HG03095 (cell line): ENCODE measurements at regions not wholly inside any gene's neighbourhood (a gene's known extent, or its start where the extent isn't known, plus 50 kb on each side); places are given as distances from the start of the nearest gene placed in this dataset.
"Not testable (repeated sequence)": the region's sequence is repeated elsewhere in the genome, so short reads cannot be mapped to it uniquely, and the experiment has no call there.

ENCODE experiments used
- ATAC-seq: cut with Tn5 transposase; IDR thresholded peaks from one replicate; pipeline ENCODE4 v1.9.1; 2021; ENCODE audit warnings: moderate library complexity; ENCODE audit not compliant: unreplicated experiment

DNA sequence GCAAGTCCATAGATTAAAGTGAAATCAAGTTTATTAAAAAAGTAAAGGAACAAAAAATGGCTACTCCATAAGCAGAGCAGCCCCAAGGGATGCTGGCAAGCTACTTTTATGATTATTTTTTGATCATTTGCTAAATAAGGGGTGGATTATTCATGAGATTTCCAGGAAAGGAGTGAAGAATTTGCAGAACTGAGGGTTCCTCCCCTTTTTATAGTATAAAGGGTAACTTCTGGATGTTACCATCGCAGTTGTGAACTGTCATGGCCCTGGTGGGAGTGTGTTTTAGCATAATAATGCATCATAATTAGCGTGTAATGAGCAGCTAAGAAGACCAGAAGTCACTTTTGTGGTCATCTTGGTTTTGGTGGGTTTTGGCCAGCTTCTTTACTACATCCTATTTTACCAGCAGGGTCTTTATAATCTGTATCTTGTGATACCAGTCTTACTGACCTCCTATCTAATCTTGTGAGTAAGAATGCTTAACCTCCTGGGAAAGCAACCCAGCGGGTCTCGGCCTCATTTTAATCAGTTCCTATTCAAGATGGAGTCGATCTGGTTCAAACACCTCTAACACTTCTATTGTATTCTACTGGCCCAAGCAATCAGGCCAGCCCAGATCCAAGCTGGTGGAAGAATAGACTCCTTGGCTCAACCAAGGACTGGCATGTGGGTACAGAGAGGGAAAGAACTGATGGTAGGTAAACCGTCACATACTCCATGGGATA, 87.9 kb upstream of the NPSR1 start:
- ATAC-seq = no peak

DNA sequence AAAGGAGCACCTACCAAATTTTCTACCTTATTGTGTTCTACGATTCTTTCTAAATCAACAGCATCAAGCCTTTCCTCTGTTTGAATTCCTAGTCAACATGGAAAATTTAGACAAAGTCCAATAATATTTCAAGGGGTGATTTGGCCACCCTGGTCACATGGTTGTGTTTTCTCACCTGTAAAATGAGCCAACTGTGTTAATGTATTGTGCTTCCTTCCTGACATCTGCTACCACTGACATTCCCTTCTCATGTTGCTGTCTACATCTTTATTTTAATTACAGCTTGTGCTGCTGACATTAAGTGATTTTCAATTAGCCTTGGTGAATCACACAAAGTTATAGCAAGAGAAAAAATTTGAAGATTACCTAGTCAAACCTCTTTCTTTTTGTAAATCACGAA, 83.0 kb upstream of the NPSR1 start:
- no peak for ATAC-seq

GRCh38 chr7:34577934-34578333, 80.1 kb upstream of the NPSR1 start:
- ATAC-seq = not testable (repeated sequence)

DNA sequence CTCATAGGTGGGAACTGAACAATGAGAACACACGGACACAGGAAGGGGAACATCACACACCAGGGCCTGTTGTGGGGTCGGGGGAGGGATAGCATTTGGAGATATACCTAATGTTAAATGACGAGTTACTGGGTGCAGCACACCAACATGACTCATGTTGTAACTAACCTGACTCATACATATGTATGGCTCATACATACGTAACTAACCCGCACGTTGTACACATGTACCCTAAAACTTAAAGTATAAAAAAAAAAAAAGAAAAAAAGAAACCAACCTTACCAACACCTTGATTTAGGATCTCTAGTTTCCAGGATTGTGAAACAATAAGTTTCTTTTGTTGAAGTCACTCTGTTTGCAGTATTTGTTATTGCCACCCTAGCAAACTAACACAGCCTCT, 76.3 kb upstream of the NPSR1 start:
- ATAC-seq = not testable (repeated sequence)

GRCh38 chr7:34584526-34584925, 73.5 kb upstream of the NPSR1 start:
- no peak for ATAC-seq

GRCh38 chr7:34596887-34597286, 61.1 kb upstream of the NPSR1 start:
- ATAC-seq = no peak

DNA sequence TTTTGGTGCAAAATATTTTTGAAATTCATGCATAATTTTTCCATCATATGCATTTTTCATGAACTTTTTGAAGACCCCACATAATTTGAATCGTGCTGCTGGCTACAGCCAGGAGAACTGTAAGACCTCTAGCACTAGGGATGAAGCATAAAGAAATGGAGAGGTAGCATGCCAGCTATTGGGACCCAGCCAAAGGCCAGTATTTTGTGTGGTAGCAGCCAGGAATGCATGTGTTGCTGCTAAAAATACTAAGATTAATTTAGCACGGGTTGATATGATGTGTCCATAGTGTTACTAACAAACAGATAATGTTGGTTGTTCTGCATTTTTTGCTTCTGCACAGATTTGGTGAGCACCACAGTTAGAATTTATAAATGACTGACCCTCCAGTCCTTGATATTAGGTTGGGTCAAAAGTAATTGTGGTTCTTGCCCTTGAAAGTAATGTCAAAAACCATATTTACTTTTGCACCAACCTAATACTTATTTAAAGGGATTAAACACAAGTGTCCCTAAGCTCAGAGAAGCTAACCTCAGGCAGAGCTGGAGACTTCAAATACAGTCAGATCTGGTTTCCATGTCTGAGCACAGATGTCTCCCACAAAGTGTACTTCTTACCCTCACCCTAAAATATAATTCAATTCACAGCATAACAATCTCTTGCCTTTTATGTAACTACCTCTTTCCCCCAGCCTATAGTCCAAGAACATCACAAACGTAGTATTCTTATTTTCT, 54.1 kb upstream of the NPSR1 start:
- ATAC-seq = no peak
